GM19193 (cell line): ENCODE measurements at regions not wholly inside any gene's neighbourhood (a gene's known extent, or its start where the extent isn't known, plus 50 kb on each side); places are given as distances from the start of the nearest gene placed in this dataset.

ENCODE experiments used
- POLR2A ChIP-seq: IDR thresholded peaks from 4 replicates; pipeline ENCODE4 v1.6.1; 2011; ENCODE audit not compliant: insufficient read depth, insufficient read length; ENCODE audit errors: extremely low read depth

- no peak for TF ChIP-seq POLR2A
These were observed 104.3 kb downstream of the RPL27A start for GRCh38 chr11:8786933-8787332.

- no peak for TF ChIP-seq POLR2A
These were observed 104.8 kb downstream of the RPL27A start for GRCh38 chr11:8787372-8787771.

GRCh38 chr11:8788616-8789015, 106.0 kb downstream of the RPL27A start:
- no peak for TF ChIP-seq POLR2A

GRCh38 chr11:8789864-8790263, 107.3 kb downstream of the RPL27A start:
- no peak for TF ChIP-seq POLR2A

GRCh38 chr11:8790968-8791367, 108.4 kb downstream of the RPL27A start:
- TF ChIP-seq POLR2A = no peak

- no peak for TF ChIP-seq POLR2A
These were observed 110.1 kb downstream of the RPL27A start for GRCh38 chr11:8792710-8793109.

GRCh38 chr11:8793114-8793777, 110.7 kb downstream of the RPL27A start:
- TF ChIP-seq POLR2A = no peak

GRCh38 chr11:8794126-8794525, 111.5 kb downstream of the RPL27A start:
- no peak for TF ChIP-seq POLR2A

GRCh38 chr11:8794677-8795103, 112.1 kb downstream of the RPL27A start:
- no peak for TF ChIP-seq POLR2A

- TF ChIP-seq POLR2A = no peak
These were observed 114.0 kb upstream of the AKIP1 start for GRCh38 chr11:8796941-8797340.

- no peak for TF ChIP-seq POLR2A
These were observed 111.7 kb upstream of the AKIP1 start for GRCh38 chr11:8799273-8799672.

GRCh38 chr11:8800520-8801110, 110.4 kb upstream of the AKIP1 start:
- TF ChIP-seq POLR2A = no peak

- TF ChIP-seq POLR2A = no peak
These were observed 109.9 kb upstream of the AKIP1 start for GRCh38 chr11:8801121-8801520.

GRCh38 chr11:8802251-8802650, 108.7 kb upstream of the AKIP1 start:
- no peak for TF ChIP-seq POLR2A

GRCh38 chr11:8803973-8804372, 107.0 kb upstream of the AKIP1 start:
- TF ChIP-seq POLR2A = no peak

- TF ChIP-seq POLR2A = no peak
These were observed 105.7 kb upstream of the AKIP1 start for GRCh38 chr11:8805296-8805695.
